ENCODE measurements at regions not wholly inside any gene's neighbourhood (a gene's known extent, or its start where the extent isn't known, plus 50 kb on each side); places are given as distances from the start of the nearest gene placed in this dataset.
"Not testable (repeated sequence)": the region's sequence is repeated elsewhere in the genome, so short reads cannot be mapped to it uniquely, and the experiment has no call there.

DNA sequence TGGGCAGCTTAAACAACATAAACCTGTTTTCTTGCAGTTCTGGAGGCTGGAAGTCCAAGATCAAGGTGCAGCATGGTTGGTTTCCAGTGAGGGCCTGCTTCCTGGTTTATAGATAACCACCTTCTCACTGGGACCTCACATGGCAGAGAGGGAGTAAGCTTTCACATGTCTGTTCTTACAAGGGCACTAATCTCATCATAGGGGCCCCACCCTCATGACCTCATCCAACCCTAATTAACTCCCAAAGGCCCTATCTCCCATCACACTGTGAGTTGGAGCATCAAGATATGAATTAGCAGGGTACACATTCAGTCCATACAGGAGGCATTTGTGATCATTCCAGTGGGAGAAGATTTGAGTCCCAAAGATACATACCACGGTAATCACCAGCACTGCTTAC is 50.5 kb upstream of the GRIN2A start:
- DNase-seq = no peak

DNA sequence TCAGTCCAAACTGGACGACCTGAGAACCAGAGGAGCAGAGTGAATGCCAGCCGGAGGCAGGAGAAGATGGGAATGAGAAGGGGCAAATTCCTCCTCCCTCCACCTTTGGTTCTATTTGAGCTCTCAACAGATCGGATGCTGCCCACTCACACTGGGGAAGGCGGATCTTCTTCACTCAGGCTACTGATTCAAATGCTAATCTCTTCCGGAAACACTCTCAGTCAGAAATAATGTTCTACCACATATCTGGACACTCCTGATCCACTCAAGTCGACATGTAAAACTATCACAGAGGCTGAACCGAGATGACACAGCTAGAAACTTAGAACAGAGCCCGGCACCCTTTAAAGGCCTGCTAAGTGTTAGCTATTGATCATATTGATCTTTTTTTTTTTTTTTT is 57.4 kb upstream of the GRIN2A start:
- no peak for DNase-seq

DNA sequence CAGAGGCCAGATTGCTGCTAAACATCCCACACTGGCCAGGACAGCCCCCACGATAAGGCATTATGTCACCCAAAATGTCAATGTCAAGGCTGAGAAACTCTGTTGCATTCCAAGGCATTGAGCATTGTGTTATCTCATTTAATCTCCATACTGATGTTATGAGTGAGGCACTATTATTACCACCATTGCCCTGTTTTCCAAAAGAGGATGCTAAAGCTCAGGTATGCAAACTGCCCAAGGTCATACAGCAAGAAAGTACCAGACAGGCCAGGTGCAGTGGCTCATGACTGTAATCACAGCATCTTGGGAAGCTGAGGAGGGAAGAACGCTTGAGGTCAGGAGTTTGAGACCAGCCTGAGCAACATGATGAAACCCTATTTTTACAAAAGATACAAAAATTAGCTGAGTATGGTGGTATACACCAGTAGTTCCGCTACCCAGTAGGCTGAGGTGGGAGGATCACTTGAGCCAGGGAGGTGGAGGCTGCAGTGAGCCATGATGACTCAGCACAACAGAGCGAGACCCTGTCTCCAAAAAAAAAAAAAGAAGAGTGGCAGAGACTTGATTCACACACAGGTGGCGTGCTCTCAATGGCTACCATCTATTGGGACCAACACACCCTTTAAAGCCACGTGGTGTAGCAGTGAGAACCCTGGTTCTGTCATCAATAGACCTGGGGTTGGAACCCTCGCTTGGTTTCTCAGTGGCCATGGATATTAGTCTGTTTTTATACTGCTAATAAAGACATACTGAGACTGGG is 58.8 kb upstream of the GRIN2A start:
- no peak for DNase-seq

DNA sequence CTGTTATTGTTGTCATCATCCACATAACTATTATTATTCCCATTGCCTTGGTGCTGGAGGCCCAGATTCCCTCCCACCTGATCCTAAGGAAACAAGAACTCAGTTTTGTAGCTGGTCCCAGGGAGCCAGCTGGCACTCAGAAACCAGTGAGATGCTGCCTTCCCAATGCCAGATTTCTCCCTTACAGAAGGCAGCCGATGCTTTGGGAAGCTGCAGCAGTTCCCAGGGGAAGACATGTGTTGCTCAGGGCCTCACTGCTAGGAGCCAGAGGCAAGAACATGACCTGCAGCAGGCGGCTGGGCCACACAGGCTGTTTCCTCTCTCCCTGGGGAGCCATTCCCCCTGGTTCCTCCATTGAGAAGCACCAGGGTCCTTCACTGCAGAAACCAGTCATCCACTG is 59.9 kb upstream of the GRIN2A start:
- no peak for DNase-seq

DNA sequence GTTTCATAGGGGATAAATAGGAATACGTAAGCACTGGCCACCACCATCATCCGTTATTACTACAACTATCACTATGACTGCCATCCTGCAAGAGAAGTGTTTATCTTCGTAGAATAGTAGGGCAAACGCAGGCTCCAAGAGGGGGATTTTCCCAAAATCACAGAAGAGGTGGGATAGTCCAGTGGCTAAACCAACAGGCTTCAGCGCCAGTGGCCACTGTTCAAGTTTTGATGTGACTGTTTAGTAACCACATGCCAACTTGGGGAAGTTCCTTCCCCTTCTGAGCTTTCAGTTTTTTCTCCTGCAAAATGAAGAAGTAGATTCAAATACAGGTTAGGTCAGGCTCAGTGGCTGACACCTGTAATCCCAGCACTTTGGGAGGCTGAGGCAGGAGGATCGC is 60.7 kb upstream of the GRIN2A start:
- DNase-seq = no peak

DNA sequence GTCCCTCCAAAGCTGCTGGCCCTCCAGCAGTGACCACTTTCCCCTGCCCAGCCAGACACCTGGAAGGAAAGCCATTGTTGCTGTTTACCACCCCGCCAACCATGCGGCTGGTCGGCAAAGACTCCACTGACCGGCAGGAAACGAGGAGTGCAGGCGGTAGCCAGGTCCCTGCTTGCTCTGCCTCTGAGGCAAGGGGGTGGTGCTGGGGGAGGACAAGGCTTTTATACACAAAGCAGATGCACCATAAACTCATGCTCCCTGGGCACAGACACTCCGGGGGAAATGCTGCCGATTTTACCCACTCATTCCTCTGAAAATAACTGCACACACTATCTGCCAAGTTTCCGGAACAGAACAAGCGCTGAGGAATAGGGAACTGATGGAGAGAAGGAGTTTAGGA is 62.8 kb upstream of the GRIN2A start:
- no peak for DNase-seq

DNA sequence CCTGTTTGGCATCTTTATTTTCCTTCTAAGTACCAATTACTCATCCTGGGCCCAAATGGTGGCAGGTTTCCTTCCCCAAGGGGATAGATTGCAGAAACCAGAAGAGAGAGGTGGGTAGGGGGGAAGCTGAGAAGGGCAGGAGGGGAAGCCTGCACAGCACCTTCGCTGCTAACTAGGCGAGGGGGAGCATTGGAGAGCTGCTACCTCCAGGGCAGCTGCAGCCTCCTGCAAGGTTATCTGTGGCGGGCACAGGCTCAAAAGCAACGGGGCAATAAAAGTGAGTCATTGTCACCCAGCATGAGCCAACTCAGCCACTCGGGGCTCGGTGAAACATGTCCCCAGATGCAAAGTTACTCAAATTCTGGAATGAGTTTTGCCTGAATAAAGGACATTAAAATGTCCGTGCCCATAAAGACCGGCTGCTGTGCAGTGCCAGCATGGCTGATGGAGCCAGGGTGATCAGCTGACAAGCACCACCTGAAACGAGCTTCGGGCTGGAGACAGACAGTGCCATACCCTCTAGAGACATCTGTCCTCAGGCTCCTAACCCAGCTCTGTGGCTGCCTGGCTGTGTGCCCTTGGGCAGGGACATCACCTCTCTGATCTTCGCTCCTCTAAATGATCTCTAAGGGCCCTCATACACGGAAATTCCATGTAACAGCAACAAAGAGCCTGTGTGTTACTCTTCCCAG is 68.1 kb upstream of the GRIN2A start:
- DNase-seq = no peak

DNA sequence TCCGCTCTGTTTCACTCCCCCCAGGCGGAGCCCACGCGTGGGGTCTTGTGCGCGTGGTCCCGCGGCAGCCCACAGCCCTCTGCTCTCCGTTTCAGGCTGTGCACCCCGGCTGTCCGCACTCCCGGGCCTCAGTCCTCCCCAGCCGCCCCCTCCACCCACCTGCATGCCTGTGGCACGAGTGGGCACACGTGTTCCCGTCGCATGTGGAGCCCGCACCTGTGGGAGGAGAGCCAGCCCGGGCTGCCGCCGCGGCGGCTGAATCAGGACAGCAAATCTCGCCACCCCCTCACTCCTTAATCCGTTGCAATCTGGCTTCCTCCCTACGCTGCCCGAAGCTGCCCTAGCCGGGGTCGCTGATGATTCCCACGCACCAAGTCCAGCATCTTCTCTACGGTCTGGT is 69.9 kb upstream of the GRIN2A start:
- no peak for DNase-seq

DNA sequence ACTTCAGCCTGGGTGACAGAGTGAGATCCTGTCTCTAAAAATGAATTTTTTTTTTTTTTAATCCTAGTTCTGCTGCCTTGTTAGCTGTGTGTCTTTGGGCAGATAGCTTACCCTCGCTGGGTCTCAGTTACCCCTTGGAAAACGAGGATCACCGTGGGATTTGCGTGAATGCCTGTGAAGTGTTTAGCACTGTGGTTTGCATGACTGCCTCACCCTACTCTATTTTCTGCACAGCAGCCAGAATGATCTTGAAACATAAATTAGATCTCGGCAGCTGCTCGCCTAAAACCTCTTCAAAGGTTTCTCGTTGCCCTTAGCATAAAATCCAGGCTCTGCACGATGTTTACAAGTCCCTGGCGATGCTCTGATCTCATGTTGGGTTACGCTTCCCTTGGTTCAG is 71.2 kb upstream of the GRIN2A start:
- no peak for DNase-seq

DNA sequence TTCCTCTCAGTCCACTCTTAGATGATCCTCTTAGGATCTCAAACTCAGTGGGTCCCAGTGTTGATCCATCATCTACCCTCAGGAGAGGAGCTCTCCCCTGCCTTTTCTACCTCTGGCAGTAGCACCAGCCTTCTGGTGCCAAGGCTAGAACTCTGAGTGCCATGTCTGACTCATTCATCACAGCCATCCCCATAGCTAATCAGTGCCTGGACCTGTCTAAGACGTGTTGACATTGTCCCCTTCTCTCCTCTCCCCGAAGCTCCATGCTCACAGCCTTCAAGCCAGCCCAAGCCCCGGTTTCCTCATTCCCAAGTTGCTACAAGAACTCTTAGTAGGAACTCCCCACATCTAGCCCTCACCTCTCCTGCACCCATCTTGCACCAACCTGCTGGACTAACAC is 73.5 kb upstream of the GRIN2A start:
- DNase-seq = no peak

DNA sequence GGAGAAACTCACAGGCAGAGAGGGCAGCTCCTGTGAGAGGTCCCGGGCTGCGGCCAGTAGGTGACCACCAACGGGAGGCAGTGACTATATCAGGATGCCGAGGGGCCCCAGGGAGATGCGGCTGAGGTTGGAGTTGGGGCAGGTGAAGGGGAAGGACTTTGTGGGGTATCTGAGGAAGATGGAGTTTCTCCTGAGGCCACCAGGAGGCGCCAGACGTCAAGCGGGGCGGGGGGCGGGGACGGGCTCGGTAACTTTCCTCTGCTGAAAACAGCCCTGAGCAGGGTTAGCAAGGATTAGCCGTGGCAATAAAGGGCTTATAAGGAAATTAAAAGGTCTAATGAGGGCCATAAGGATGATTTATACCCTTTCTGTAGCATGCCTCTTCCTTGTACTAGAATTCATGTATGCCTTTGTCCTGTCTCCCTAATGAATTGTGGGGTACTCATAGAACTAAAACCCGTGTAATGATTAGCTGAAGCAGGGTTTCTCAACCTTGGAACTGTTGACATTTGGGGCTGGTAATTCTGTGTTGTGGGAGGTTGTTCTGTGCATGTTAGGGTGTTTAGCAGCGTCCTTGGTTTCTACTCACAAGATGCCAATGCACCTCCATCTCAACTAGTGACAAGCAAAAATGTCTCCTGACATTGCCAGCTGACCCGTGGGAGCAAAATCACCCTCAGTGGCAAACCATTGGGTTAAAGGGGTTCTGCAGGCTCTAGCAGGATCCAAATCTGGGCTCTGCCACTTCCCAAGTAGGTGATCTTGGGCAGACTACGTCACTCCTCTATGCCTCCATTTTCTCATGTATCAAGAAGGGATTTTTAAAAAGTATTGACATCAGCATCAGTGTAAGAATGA is 74.8 kb upstream of the GRIN2A start:
- DNase-seq = peak; percentile 25

DNA sequence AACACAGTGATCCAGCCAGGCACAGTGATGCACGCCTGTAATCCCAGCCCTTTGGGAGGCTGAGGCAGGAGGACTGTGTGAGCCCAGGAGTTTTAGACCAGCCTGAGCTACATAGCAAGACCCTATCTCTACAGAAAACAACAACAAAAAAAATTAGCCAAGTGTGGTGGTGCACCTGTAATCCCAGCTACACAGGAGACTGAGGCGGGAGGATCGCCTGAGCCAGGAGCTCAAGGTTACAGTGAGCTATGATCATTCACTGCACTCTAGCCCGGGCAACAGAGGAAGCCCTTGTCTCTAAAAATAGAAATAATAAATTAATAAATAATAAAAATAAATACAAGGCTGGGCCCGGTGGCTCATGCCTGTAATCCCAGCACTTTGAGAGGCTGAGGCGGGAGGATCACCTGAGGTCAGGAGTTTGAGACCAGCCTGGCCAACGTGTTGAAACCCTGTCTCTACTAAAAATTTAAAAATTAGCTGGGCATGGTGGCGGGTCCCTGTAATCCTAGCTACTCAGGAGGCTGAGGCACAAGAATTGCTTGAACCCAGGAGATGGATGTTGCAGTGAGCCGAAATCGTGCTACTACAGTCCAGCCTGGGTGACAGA is 75.5 kb upstream of the GRIN2A start:
- DNase-seq = not testable (repeated sequence)

DNA sequence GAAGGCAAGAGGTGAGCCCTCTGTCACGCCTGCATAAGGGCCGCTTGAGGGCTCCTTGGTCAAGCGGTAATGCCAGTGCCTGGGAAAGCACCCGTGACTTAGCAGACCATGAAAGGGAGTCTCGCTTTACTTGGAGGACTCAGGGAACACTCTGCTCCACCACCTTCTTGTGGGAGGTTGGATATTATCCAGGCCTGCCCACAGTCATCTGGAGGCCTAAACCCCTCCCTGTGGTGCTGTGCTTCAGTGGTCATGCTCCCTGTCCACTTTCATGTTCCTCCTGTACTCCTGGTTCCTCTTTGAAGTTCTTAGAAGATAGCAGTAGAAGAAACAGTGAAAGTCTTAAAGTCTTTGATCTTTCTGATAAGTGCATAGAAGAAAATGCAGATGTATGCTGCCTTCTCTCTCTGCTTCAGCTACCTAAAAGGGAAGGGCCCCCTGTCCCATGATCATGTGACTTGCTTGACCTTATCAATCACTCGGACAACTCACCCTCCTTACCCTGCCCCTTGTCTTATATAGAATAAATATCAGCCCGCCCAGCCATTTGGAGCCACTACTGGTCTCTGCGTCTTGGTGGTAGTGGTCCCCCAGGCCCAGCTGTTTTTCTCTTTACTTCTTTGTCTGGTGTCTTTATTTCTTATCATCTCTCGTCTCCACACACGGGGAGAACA is 76.8 kb upstream of the GRIN2A start:
- not testable (repeated sequence) for DNase-seq

DNA sequence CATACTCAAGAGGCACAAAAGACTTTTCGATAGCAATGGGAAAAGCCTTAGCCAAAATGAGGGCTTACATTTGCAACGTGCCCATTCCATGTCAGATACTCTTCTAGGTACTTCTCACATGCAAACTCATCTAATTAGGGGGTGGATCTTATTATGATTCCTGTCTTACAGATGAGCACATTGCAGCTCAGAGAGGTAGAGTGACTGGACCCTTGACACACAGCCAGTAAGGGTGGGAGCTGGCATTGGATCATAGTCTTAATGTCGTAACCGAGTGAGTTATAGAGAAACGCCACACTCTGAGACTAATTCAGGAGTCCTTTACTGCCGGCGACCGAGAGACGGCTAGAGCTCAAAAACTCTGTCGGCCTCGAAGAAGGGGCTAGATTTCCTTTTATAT is 78.8 kb upstream of the GRIN2A start:
- no peak for DNase-seq

DNA sequence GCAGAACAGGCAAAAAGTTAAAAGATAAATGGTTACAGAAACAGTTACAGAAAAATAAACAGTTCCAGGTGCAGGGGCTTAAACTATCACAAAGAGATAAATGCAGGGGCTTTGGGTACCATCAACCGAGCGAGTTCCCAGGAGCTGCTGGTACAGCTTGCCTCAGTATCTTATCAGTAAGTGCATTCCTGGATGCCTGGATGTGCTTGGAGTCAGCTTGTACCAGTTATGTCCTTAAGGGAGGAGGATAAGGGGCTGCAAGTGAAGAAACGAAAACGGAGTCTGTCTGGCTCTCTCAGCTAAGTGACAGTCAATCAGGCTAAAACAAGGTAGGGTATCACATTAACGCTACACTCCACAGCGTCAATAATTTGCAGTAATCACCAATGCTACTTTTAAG is 79.3 kb upstream of the GRIN2A start:
- DNase-seq = not testable (repeated sequence)

DNA sequence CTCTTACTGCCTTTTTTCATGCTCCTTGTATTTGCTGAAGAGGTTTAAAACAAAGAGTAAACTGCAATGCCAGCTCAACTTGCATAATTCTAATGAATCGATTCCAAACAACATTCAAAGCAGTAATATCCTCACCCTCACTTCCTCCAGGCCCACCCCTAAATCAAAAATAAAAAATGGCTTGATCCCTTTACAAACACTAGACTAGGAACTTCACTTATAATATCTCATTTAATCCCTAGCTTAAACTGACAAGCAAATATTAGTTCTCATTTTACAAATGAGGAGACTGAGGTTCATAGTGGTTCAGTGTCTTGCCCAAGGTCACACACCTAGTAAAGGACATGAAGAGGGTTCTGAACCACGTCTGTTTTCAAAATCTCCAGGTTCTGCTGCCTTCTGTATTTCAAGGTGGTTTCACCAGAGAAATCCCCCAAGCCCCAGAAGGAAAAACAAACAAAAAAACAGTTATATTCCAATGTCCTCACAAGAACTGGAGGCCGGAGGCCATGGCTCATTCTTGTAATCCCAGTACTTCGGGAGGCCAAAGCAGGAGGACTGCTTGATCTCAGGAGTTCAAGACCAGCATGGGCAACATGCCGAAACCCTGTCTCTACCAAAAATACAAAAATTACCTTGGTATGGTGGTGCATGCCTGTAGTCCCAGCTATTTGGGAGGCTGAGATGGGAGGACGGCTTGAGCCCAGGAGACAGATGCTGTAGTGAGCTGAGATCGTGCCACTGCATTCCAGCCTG is 80.3 kb upstream of the GRIN2A start:
- no peak for DNase-seq

DNA sequence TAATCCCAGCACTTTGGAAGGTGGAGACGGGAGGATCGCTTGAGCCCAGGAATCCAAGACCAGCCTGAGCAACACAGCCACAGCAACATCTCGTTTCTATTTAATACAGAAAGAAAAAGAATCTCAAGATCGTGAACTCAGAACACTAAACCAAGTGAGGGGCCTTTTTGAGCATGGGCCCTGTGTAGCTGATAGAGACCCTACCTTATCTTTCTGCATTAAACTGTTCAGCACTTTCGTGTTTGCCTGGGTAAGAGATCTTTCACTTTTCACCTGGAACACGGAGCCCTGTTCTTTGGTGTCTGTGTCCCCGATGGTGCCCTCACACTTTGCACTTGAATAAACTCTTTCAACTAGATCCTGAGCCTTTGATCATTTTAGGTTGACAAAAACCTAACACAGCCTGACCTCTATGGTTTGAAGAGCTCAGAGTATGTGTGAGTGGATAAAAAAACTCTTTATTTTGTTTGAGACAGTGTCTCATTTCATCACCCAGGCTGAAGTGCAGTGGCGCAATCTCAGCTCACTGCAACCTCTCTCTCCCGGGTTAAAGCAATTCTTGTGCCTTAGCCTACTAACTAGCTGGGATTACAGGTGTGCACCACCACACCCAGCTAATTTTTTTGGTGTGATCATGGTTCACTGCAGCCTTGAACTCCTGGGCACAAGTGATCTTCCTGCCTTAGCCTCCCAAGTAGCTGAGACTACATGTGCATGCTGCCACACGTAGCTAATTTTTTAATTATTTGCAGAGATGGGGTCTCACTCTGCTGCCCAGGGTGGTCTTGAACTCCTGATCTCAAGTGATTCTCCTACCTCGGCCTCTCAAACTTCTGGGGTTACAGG is 83.8 kb upstream of the GRIN2A start:
- no peak for DNase-seq

DNA sequence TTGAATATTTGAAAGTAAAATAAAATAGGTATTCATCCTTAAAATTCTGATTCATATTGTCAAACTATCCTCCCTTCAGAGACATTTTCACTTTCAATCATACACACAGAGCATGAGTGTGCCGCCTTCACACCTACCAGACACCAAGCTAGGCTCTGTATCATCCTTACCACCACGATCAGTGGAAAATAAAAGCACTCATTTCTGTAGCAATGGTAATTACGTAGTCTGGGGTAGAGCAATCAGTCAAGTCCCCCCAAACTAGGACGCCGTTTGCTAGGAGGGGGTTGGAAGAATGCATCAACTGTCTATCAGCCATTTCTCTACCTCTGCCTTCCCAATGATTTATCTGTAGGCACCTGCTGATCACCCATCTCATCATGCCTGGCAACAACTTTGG is 84.6 kb upstream of the GRIN2A start:
- DNase-seq = no peak

DNA sequence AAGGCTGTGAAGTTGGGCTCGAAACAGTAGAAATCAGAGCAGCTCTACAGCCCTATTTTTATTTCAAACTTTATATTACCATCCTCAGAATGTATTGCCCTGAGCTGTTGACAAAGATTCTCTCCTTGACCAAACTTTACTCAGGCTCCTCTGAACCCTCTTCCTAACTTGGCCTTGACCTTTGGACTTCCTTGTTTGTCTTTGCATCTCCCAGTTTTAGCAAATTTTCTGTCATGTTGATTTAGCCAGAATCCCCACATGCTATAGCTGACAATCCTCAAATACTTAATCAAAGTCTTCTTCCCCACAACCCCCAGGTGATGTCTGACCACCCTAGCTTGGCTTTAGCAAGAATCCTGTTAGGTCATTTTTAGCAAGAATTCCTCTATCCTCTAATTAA is 87.4 kb upstream of the GRIN2A start:
- no peak for DNase-seq

DNA sequence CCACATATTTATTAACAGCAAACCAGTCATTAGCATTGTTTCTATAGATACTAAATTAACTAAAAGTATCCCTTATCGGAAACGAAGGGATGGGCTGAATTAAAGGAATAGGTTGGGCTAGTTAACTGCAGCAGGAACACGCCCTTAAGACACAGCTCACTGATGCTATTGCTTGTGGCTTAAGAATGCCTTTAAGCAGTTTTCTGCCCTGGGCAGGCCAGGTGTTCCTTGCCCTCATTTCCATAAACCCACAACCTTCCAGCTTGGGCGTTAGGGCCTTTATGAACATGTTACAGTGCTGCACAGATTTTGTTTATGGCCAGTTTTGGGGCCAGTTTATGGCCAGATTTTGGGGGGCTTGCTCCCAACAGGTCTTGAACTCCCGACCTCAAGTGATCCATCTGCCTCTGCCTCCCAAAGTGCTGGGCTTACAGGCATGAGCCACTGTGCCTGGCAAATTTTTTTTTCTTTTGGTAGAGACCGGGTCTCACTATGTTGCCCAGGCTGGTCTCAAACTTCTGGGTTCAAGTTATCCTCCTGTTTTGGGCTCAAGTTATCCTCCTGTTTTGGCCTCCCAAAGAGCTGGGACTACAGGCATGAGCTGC is 90.1 kb upstream of the GRIN2A start:
- DNase-seq = not testable (repeated sequence)
